Fibroblast of lung (primary cell): ENCODE measurements at regions not wholly inside any gene's neighbourhood (a gene's known extent, or its start where the extent isn't known, plus 50 kb on each side); places are given as distances from the start of the nearest gene placed in this dataset.

Source experiments
- EZH2 ChIP-seq: IDR thresholded peaks from 2 replicates; pipeline ENCODE4 v1.5.1; 2012; ENCODE audit warnings: low read length, control low read depth, mild to moderate bottlenecking; ENCODE audit errors: missing control alignments
- TF ChIP-seq, protein P1 (sequence below), 2 donors: IDR thresholded peaks in 1 of 2; conservative IDR thresholded peaks in 1 of 2; 1 replicate in 1 of 2; 2 replicates in 1 of 2; pipeline ENCODE4 v1.5.1; 2011 to 2012; ENCODE audit warnings: low read length in 2 of 2, control low read depth in 1 of 2, inconsistent platforms in 1 of 2, low read depth in 1 of 2, mild to moderate bottlenecking in 1 of 2

- TF ChIP-seq, protein P1, sequence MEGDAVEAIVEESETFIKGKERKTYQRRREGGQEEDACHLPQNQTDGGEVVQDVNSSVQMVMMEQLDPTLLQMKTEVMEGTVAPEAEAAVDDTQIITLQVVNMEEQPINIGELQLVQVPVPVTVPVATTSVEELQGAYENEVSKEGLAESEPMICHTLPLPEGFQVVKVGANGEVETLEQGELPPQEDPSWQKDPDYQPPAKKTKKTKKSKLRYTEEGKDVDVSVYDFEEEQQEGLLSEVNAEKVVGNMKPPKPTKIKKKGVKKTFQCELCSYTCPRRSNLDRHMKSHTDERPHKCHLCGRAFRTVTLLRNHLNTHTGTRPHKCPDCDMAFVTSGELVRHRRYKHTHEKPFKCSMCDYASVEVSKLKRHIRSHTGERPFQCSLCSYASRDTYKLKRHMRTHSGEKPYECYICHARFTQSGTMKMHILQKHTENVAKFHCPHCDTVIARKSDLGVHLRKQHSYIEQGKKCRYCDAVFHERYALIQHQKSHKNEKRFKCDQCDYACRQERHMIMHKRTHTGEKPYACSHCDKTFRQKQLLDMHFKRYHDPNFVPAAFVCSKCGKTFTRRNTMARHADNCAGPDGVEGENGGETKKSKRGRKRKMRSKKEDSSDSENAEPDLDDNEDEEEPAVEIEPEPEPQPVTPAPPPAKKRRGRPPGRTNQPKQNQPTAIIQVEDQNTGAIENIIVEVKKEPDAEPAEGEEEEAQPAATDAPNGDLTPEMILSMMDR (conservative IDR thresholded peaks at IDR 0.05 in 1 of 2, IDR thresholded peaks at IDR 0.05 in 1 of 2; ENCODE audit: low read depth in 1 of 2, low read length in 2 of 2), result no peak
- no peak for TF ChIP-seq EZH2
These were observed 690.4 kb downstream of the UQCRFS1 start for GRCh38 chr19:28522545-28522922.
